ENCODE measurements at regions not wholly inside any gene's neighbourhood (a gene's known extent, or its start where the extent isn't known, plus 50 kb on each side); places are given as distances from the start of the nearest gene placed in this dataset.
A peak's percentile ranks its signal among the peaks of the same experiment; 100 is the strongest.

GRCh38 chr7:125848157-125848556, 918.5 kb upstream of the POT1 start:
- Histone ChIP-seq H3K36me3 (no peaks in the 10 kb centered on the region), H3K27me3 (no peaks in the 10 kb centered on the region), H3K27ac (no peak overlapping the region), H3K4me3 (no peak overlapping the region), H3K4me1 (no peaks in the 10 kb centered on the region), H3K9me3 (peaks cover 0 to 15% (median 0%) of the 10 kb centered on the region in 4 donors)
- no peak for TF ChIP-seq POLR2A (IDR thresholded peaks at IDR 0.05)
- TF ChIP-seq POLR2AphosphoS5 (IDR thresholded peaks at IDR 0.05), result no peak
- no peak for TF ChIP-seq EP300 (IDR thresholded peaks at IDR 0.05)
- no peak for TF ChIP-seq CTCF (IDR thresholded peaks at IDR 0.05)
- 81 to 82% methylated on average over 2 of the region's 2 CpGs for WGBS, 2 donors
- ATAC-seq (ENCODE audit: low FRiP score in 2 of 2) (no peak), DNase-seq (no peak)

DNA sequence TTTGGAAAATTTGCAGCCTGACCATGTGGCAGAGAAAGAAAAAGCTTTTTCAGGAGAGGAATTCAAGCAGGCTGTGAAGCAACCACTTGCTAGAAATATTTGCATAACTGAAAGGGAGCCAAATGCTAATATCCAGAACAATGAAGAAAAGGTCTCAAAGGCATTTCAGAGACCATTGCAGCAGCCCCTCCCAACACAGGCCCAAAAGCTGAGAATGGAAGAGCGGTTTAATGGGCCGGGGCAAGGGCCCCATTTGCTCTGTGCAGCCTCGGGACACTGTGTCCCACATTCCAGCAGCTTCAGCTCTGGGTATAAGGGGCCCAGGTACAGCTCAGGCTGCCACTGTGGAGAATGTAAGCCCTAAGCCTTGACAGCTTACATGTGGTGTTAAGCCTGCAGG, 918.1 kb upstream of the POT1 start:
- Histone ChIP-seq H3K36me3 (no peaks in the 10 kb centered on the region), H3K27me3 (no peaks in the 10 kb centered on the region), H3K27ac (no peak overlapping the region), H3K4me1 (no peaks in the 10 kb centered on the region), H3K9me3 (peaks cover 0 to 15% (median 0%) of the 10 kb centered on the region in 4 donors), H3K4me3 (no peak overlapping the region)
- ATAC-seq (ENCODE audit: low FRiP score in 2 of 2), result peak in 1 of 2 donors; percentile 40
- WGBS, 2 donors, result 84 to 91% methylated on average over 3 of the region's 3 CpGs
- DNase-seq, result peak in 1 of 2 donors; percentile 1
- no peak for TF ChIP-seq POLR2A (IDR thresholded peaks at IDR 0.05)
- TF ChIP-seq EP300 (IDR thresholded peaks at IDR 0.05), result no peak
- no peak for TF ChIP-seq POLR2AphosphoS5 (IDR thresholded peaks at IDR 0.05)
- TF ChIP-seq CTCF (IDR thresholded peaks at IDR 0.05), result no peak

DNA sequence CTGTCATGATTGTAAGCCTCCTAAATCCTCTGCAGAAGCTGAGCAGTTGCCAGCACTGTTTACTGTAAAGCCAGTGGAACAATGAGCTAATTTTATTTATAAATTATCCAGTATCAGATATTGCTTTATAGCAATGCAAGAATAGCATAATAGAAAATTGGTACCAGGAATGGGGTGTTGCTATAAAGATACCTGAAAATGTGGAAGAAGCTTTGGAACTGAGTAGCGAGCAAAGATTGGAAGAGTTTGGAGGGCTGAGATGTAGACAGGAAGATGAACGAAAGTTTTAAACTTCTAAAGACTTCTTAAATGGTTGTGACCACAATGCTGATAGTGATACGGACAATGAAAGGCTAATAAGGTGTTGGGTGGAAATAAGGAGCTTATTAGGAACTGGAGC, 917.4 kb upstream of the POT1 start:
- Histone ChIP-seq H3K36me3 (no peaks in the 10 kb centered on the region), H3K9me3 (peaks cover 0 to 15% (median 0%) of the 10 kb centered on the region in 4 donors), H3K27me3 (no peaks in the 10 kb centered on the region), H3K4me3 (no peak overlapping the region), H3K4me1 (no peaks in the 10 kb centered on the region), H3K27ac (no peak overlapping the region)
- WGBS, 2 donors, result 83 to 85% methylated on average over 3 of the region's 3 CpGs
- ATAC-seq (ENCODE audit: low FRiP score in 2 of 2) (no peak), DNase-seq (no peak)
- TF ChIP-seq POLR2AphosphoS5 (IDR thresholded peaks at IDR 0.05) (no peak), POLR2A (IDR thresholded peaks at IDR 0.05) (no peak), CTCF (IDR thresholded peaks at IDR 0.05) (no peak), EP300 (IDR thresholded peaks at IDR 0.05) (no peak)

DNA sequence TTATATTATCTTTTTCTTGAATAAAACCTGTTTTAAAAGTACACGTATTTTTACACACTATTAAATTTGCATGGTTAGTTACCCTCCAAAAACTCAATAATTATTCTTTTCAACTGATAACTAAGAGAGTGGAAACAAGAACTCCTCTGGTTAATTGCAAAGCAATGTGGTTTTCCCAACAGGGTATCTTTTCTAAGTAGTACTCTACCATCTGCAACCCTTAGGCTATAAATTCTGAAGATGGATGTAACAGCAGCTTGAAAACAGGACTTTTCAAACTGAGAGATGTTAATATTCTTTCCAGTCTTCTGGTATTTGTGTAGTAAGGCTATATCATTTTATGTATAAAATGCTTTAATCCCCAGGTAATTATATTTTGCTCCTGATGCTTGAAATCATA, 916.1 kb upstream of the POT1 start:
- Histone ChIP-seq H3K9me3 (peaks cover 0 to 15% (median 0%) of the 10 kb centered on the region in 4 donors), H3K4me3 (no peak overlapping the region), H3K27me3 (no peaks in the 10 kb centered on the region), H3K27ac (no peak overlapping the region), H3K36me3 (no peaks in the 10 kb centered on the region), H3K4me1 (no peaks in the 10 kb centered on the region)
- no peak for DNase-seq
- WGBS, 2 donors, result 70 to 81% methylated on average over 1 of the region's 1 CpG
- TF ChIP-seq EP300 (IDR thresholded peaks at IDR 0.05), result no peak
- no peak for TF ChIP-seq POLR2AphosphoS5 (IDR thresholded peaks at IDR 0.05)
- no peak for TF ChIP-seq CTCF (IDR thresholded peaks at IDR 0.05)
- TF ChIP-seq POLR2A (IDR thresholded peaks at IDR 0.05), result no peak
- no peak for ATAC-seq (ENCODE audit: low FRiP score in 2 of 2)

DNA sequence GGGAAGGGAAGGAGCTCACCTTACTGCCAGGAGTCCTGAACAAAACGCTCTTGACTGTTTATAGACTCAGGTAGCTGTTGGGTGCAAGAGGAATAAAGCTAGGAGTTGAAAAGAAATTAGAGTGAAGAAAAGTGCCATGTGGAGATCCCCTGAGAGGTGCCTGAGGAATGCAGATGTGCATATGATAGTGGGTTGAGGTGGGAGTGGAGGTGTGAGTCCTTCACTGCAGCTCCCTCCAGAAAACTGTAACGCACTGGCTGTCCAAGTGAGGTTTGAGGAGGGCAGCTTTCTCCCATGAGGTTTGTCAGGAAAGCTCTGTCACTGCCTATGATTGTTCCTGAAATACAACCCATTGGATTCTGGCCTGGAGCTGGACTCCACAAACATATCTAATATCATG, 904.8 kb upstream of the POT1 start:
- WGBS, 2 donors, result 65 to 73% methylated on average over 2 of the region's 2 CpGs

More for the DNA sequence above, 904.8 kb upstream of the POT1 start:
- Histone ChIP-seq H3K27me3 (no peaks in the 10 kb centered on the region), H3K27ac (no peak overlapping the region), H3K4me3 (no peak overlapping the region), H3K36me3 (no peaks in the 10 kb centered on the region), H3K4me1 (no peaks in the 10 kb centered on the region), H3K9me3 (no peaks in the 10 kb centered on the region)
- TF ChIP-seq CTCF (IDR thresholded peaks at IDR 0.05), result no peak
- no peak for TF ChIP-seq POLR2AphosphoS5 (IDR thresholded peaks at IDR 0.05)
- no peak for TF ChIP-seq POLR2A (IDR thresholded peaks at IDR 0.05)
- no peak for TF ChIP-seq EP300 (IDR thresholded peaks at IDR 0.05)
- ATAC-seq (ENCODE audit: low FRiP score in 2 of 2) (no peak), DNase-seq (no peak)
